H9 (cell line): ENCODE measurements at regions not wholly inside any gene's neighbourhood (a gene's known extent, or its start where the extent isn't known, plus 50 kb on each side); places are given as distances from the start of the nearest gene placed in this dataset.

Experiments used
- DNase-seq: peaks from one replicate; pipeline ENCODE4 v3.0.0-alpha.2; 2017
- H2AFZ ChIP-seq: one replicate; pipeline ENCODE4 v1.6.1; 2013; ENCODE audit warnings: mild to moderate bottlenecking, low read length, control low read depth, moderate library complexity
- H2AK5ac ChIP-seq: 2 replicates; pipeline ENCODE4 v1.6.1; 2013; ENCODE audit warnings: low read length, control low read depth, mixed read lengths; ENCODE audit not compliant: insufficient read length
- H2BK120ac ChIP-seq: one replicate; pipeline ENCODE4 v1.6.1; 2013; ENCODE audit warnings: low read depth, mild to moderate bottlenecking, low read length, control low read depth, inconsistent platforms; ENCODE audit not compliant: poor library complexity, severe bottlenecking
- H2BK12ac ChIP-seq: 2 replicates; pipeline ENCODE4 v1.6.1; 2013; ENCODE audit warnings: low read length, control low read depth, mixed read lengths, low read depth; ENCODE audit not compliant: insufficient read length
- H2BK15ac ChIP-seq: 2 replicates; pipeline ENCODE4 v1.6.1; 2013; ENCODE audit warnings: low read depth, low read length, control low read depth
- H2BK20ac ChIP-seq: one replicate; pipeline ENCODE4 v1.6.1; 2013; ENCODE audit warnings: low read depth, mild to moderate bottlenecking, low read length, control low read depth, inconsistent platforms; ENCODE audit not compliant: poor library complexity, severe bottlenecking
- H2BK5ac ChIP-seq: 2 replicates; pipeline ENCODE4 v1.6.1; 2013; ENCODE audit warnings: low read length, control low read depth, mixed read lengths; ENCODE audit not compliant: insufficient read length
- H3K14ac ChIP-seq: 2 replicates; pipeline ENCODE4 v1.6.1; 2013; ENCODE audit warnings: low read length, control low read depth; ENCODE audit not compliant: insufficient read depth
- H3K18ac ChIP-seq: 2 replicates; pipeline ENCODE4 v1.6.1; 2013; ENCODE audit warnings: low read depth, mild to moderate bottlenecking, mixed read lengths, low read length, control low read depth; ENCODE audit not compliant: insufficient read length
- H3K23ac ChIP-seq: 2 replicates; pipeline ENCODE4 v1.6.1; 2013; ENCODE audit warnings: low read length, control low read depth, mixed read lengths, low read depth; ENCODE audit not compliant: insufficient read length
- H3K23me2 ChIP-seq: 2 replicates; pipeline ENCODE4 v1.6.1; 2013; ENCODE audit warnings: low read depth, mild to moderate bottlenecking, mixed read lengths, low read length, control low read depth; ENCODE audit not compliant: insufficient read length, poor library complexity, severe bottlenecking
- H3K27ac ChIP-seq: 2 replicates; pipeline ENCODE4 v1.5.1; 2013; ENCODE audit warnings: low read length, control low read depth, mixed read lengths, low read depth; ENCODE audit not compliant: insufficient read length
- H3K27me3 ChIP-seq: 2 replicates; pipeline ENCODE4 v1.6.1; 2013; ENCODE audit warnings: low read length, control low read depth, inconsistent platforms; ENCODE audit not compliant: insufficient read depth
- H3K4ac ChIP-seq: 2 replicates; pipeline ENCODE4 v1.6.1; 2013; ENCODE audit warnings: low read depth, mild to moderate bottlenecking, control low read depth, inconsistent platforms, low read length, moderate library complexity
- H3K4me1 ChIP-seq: 2 replicates; pipeline ENCODE4 v1.6.1; 2013; ENCODE audit warnings: low read length, control low read depth, inconsistent platforms; ENCODE audit not compliant: insufficient read depth
- H3K4me2 ChIP-seq: 2 replicates; pipeline ENCODE4 v1.6.1; 2013; ENCODE audit warnings: low read length, control low read depth, mixed read lengths; ENCODE audit not compliant: insufficient read length, insufficient read depth
- H3K56ac ChIP-seq: 2 replicates; pipeline ENCODE4 v1.6.1; 2013; ENCODE audit warnings: low read depth, mild to moderate bottlenecking, mixed read lengths, low read length, control low read depth; ENCODE audit not compliant: insufficient read length
- H3K79me1 ChIP-seq: 2 replicates; pipeline ENCODE4 v1.6.1; 2013; ENCODE audit warnings: low read depth, mild to moderate bottlenecking, moderate library complexity, low read length, control low read depth, inconsistent platforms; ENCODE audit not compliant: insufficient read depth, poor library complexity, severe bottlenecking
- H3K79me2 ChIP-seq: 2 replicates; pipeline ENCODE4 v1.6.1; 2013; ENCODE audit warnings: low read length, control low read depth, inconsistent platforms; ENCODE audit not compliant: insufficient read depth
- H3K9ac ChIP-seq: 2 replicates; pipeline ENCODE4 v1.6.1; 2013; ENCODE audit warnings: low read length, control low read depth, mixed read lengths; ENCODE audit not compliant: insufficient read length; ENCODE audit errors: extremely low read depth
- H3K9me3 ChIP-seq: one replicate; pipeline ENCODE4 v1.6.1; 2013; ENCODE audit warnings: low read depth, low read length, inconsistent platforms; ENCODE audit not compliant: control insufficient read depth
- H3T11ph ChIP-seq: one replicate; pipeline ENCODE4 v1.6.1; 2013; ENCODE audit warnings: mild to moderate bottlenecking, low read length, control low read depth, inconsistent platforms
- H4K20me1 ChIP-seq: one replicate; pipeline ENCODE4 v1.6.1; 2013; ENCODE audit not compliant: control insufficient read depth, insufficient read length, insufficient read depth
- H4K5ac ChIP-seq: 2 replicates; pipeline ENCODE4 v1.6.1; 2013; ENCODE audit warnings: low read depth, mild to moderate bottlenecking, mixed read lengths, low read length, control low read depth; ENCODE audit not compliant: insufficient read length
- H4K8ac ChIP-seq: replicated peaks from 2 replicates; pipeline ENCODE4 v1.6.1; 2013; ENCODE audit warnings: low read length, control low read depth, mixed read lengths, low read depth; ENCODE audit not compliant: insufficient read length
- H4K91ac ChIP-seq: 2 replicates; pipeline ENCODE4 v1.6.1; 2013; ENCODE audit warnings: low read depth, mild to moderate bottlenecking, moderate library complexity, mixed read lengths, low read length, control low read depth; ENCODE audit not compliant: insufficient read length
- H3K27ac Mint-ChIP-seq, 3 experiments: 2 replicates in 2 of 3; 3 replicates in 1 of 3; pipeline ENCODE4 v1.8.0; 2020 to 2021; ENCODE audit warnings: mixed read lengths in 3 of 3, mild to moderate bottlenecking in 1 of 3, moderate library complexity in 1 of 3
- H3K27me3 Mint-ChIP-seq: 2 replicates; pipeline ENCODE4 v1.8.0; 2021; ENCODE audit warnings: low read depth, mild to moderate bottlenecking, moderate library complexity, mixed read lengths
- H3K36me3 Mint-ChIP-seq, 3 experiments: 2 replicates in 2 of 3; 3 replicates in 1 of 3; pipeline ENCODE4 v1.8.0; 2020 to 2021; ENCODE audit warnings: low read depth in 3 of 3, mixed read lengths in 3 of 3; ENCODE audit not compliant: insufficient read depth in 1 of 3
- H3K4me1 Mint-ChIP-seq, 2 experiments: 2 replicates each; pipeline ENCODE4 v1.8.0; 2020; ENCODE audit warnings: mixed read lengths in 2 of 2
- H3K4me3 Mint-ChIP-seq, 2 experiments: 2 replicates in 1 of 2; 3 replicates in 1 of 2; pipeline ENCODE4 v1.8.0; 2020 to 2021; ENCODE audit warnings: mild to moderate bottlenecking in 2 of 2, mixed read lengths in 2 of 2, moderate library complexity in 1 of 2
- H3K9me3 Mint-ChIP-seq, 2 experiments: 2 replicates in 1 of 2; 3 replicates in 1 of 2; pipeline ENCODE4 v1.8.0; 2020; ENCODE audit warnings: mild to moderate bottlenecking in 2 of 2, mixed read lengths in 2 of 2, moderate library complexity in 1 of 2
- WGBS: extraction: QIAGEN DNeasy Blood & Tissue Kit; methylation state at CpG from one replicate; pipeline ENCODE4 v1.1.7; 2013; ENCODE audit warnings: missing lambda C conversion rate, low lambda C conversion rate, mixed read lengths; ENCODE audit not compliant: insufficient read length; ENCODE audit errors: extremely low coverage; 5-methylcytosine and 5-hydroxymethylcytosine counted together
- TF ChIP-seq, protein P1 (sequence below): fragments of 200-600 bp; sonication (generic); conservative IDR thresholded peaks from 3 replicates; pipeline ENCODE4 v1.8.0; 2021; ENCODE audit warnings: antibody characterized with exemption, mild to moderate bottlenecking

DNA sequence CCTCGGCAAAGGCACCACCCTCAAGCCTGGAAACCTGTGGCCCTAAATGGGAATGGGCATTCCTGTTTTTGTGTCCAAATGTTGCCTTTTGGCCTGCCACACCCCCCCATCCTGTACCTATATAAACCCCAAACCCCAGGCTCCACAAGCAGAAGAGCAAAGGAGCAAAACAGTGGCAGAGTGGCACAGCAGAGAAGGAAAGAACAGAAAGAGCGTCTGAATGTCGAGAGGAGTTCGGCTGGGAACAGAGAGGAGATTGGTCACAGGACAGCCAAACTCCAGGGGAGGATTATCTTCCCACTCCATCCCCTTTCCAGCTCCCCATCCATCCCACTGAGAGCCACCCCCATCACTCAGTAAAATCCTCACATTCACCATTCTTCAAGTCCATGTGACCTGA, 58.0 kb upstream of the PREP start:
- Histone ChIP-seq H2BK120ac (no peak overlapping the region), H3K56ac (no peak overlapping the region), H4K20me1 (no peaks in the 10 kb centered on the region), H2AFZ (no peak overlapping the region), H3K4me1 (peaks cover 2% of the 10 kb centered on the region; the same call in 1 of the 2 replicates), H4K8ac (no peak overlapping the region), H2BK12ac (no peak overlapping the region), H3K4ac (no peak overlapping the region), H3K9ac (no peak overlapping the region), H3K79me2 (no peaks in the 10 kb centered on the region), H2BK20ac (no peak overlapping the region), H2BK5ac (no peak overlapping the region), H3T11ph (no peak overlapping the region), H3K14ac (no peak overlapping the region), H3K27me3 (no peaks in the 10 kb centered on the region), H3K4me2 (no peak overlapping the region), H3K9me3 (peaks cover 5% of the 10 kb centered on the region), H3K79me1 (no peaks in the 10 kb centered on the region), H3K27ac (no peak overlapping the region), H3K18ac (no peak overlapping the region), H3K23me2 (no peaks in the 10 kb centered on the region), H2AK5ac (no peak overlapping the region), H4K5ac (no peak overlapping the region), H2BK15ac (no peak overlapping the region), H3K23ac (no peak overlapping the region), H4K91ac (no peak overlapping the region)
- peaks cover 0 to 9% (median 8%) of the 10 kb centered on the region in 3 experiments; a peak in 5 of 7 replicates for H3K36me3 Mint-ChIP-seq
- TF ChIP-seq, protein P1, sequence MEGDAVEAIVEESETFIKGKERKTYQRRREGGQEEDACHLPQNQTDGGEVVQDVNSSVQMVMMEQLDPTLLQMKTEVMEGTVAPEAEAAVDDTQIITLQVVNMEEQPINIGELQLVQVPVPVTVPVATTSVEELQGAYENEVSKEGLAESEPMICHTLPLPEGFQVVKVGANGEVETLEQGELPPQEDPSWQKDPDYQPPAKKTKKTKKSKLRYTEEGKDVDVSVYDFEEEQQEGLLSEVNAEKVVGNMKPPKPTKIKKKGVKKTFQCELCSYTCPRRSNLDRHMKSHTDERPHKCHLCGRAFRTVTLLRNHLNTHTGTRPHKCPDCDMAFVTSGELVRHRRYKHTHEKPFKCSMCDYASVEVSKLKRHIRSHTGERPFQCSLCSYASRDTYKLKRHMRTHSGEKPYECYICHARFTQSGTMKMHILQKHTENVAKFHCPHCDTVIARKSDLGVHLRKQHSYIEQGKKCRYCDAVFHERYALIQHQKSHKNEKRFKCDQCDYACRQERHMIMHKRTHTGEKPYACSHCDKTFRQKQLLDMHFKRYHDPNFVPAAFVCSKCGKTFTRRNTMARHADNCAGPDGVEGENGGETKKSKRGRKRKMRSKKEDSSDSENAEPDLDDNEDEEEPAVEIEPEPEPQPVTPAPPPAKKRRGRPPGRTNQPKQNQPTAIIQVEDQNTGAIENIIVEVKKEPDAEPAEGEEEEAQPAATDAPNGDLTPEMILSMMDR = no peak
- no CpG with 5 or more reads among the region's 4 CpGs for WGBS
- H3K9me3 Mint-ChIP-seq = peaks cover 7 to 15% of the 10 kb centered on the region in 2 experiments
- H3K27ac Mint-ChIP-seq = no peak overlapping the region
- no peak for DNase-seq
- H3K4me3 Mint-ChIP-seq = no peak overlapping the region
- H3K4me1 Mint-ChIP-seq = peaks cover 8 to 11% of the 10 kb centered on the region in 2 experiments
- no peaks in the 10 kb centered on the region; the same call in 1 of the 2 replicates for H3K27me3 Mint-ChIP-seq
